HG03064 (cell line): ENCODE measurements at regions not wholly inside any gene's neighbourhood (a gene's known extent, or its start where the extent isn't known, plus 50 kb on each side); places are given as distances from the start of the nearest gene placed in this dataset.
"Not testable (repeated sequence)": the region's sequence is repeated elsewhere in the genome, so short reads cannot be mapped to it uniquely, and the experiment has no call there.

Experiments
- ATAC-seq: cut with Tn5 transposase; IDR thresholded peaks from one replicate; pipeline ENCODE4 v1.9.1; 2021; ENCODE audit warnings: low read depth; ENCODE audit not compliant: unreplicated experiment

DNA sequence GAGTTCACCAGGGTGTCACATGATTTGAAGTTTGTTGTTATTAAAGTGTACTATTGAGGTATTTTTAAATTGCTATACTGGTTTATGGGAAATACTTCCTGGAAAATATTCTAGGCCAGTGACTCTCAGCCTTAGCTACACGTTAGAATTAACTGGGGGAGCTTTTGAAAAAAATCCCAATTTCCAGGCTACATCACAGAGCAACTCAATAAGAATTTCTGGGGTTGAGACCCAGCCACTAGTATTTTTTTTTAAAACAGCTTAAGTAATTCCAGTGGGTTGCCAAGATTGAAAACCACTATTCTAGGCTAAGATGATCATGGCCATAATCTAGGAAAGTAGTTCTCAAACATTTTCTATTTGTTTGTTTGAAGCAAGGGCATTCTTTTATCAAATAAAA lies 142.9 kb upstream of the GRIA1 start:
- ATAC-seq = no peak

GRCh38 chr5:153350175-153350883 lies 140.1 kb upstream of the GRIA1 start:
- ATAC-seq = no peak

DNA sequence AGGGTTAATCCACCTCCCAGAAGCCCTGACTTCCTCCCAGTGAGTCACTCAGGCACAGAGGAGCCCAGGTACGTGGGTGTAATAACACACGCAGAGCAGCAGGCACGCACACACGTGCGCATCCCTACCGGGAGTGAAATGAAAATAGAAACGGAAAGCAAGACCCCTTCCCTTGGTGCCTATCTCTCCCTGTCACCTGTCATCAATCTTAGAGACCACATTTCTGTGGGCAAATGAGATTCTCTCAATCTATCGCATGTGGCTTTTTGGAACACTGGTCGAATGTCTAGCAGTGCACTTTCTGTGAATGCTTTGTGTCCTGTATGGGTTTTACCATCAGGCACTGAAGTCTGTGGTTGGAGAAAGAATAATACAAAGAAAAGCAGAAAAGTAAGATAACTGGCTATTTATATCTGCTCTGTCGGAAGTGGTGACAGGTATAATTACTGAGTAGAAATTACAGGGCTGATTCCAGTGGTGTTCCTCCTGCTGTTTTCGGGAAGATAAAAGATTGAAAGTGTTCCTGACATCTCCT lies 137.7 kb upstream of the GRIA1 start:
- peak; percentile 79 for ATAC-seq

- ATAC-seq = no peak
Observed at GRCh38 chr5:153357493-153358112, 132.9 kb upstream of the GRIA1 start.

DNA sequence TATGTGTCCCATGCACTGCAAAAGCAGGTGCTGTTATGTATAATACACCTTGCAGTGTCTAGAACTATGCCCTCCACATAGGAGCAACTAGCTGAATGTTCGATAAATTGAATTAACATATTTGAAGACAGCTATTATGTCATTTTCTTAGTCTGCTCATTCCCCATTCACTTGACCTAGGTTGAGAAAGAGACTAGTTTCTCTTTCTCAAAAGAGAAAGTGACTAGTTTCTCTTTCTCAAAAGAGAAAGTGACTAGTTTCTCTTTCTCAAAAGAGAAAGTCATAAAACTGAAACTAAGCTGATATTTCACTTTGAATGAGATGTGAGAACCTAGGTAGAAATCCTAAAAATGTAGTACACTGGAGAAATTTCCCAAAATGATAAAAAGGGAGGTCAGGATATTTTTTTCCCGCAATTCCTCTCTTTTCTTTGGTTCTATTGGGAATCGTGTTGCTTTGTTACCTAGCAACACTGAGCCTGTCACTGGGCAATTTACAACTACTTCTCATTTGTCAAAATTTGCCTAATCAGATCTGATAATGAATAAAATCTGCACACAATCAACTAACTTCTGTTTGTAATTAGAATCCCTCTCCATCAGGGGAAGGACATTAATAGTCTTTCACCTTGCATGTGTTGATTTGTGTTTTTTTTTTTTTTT lies 132.0 kb upstream of the GRIA1 start:
- peak; percentile 90 for ATAC-seq

DNA sequence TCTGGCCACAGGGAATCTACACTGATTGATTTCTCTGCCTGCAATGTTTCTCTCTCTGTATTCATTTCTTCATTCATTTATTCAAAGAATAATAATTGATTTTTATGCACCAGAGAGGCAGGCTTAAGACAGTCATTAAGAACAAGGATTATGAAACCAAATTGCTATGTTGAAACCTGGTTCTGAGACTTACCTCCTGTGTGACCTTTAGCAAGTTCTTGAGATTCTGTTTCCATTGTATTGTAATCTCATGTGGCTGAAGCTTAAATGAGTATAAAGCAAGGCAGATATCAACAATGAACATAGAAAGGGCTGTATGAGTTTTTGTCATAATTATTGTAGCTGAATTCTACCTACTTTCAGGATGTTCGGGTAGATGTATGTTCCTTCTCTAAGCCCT lies 129.6 kb upstream of the GRIA1 start:
- ATAC-seq = no peak

- ATAC-seq = no peak
Observed at GRCh38 chr5:153361735-153362409, 128.6 kb upstream of the GRIA1 start.

GRCh38 chr5:153365547-153365946 lies 124.9 kb upstream of the GRIA1 start:
- no peak for ATAC-seq

DNA sequence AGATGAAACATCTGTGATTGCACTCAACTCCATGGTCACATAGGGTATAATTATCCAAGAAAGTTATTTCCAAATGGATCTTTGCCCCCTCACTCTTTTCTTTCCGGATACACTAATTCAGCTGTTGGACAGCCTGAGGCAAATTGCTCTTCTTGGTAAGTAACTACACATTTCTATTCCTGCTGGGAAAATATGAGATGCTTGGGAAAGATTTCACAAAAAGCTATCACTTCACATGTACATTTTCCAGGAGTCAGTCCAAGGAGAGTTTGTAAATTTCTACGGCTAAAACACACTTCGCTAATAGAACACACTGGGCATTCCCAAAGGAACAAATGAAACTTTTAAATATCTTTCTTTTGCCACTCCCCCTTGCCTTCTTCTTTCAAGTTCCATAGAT lies 123.0 kb upstream of the GRIA1 start:
- no peak for ATAC-seq

DNA sequence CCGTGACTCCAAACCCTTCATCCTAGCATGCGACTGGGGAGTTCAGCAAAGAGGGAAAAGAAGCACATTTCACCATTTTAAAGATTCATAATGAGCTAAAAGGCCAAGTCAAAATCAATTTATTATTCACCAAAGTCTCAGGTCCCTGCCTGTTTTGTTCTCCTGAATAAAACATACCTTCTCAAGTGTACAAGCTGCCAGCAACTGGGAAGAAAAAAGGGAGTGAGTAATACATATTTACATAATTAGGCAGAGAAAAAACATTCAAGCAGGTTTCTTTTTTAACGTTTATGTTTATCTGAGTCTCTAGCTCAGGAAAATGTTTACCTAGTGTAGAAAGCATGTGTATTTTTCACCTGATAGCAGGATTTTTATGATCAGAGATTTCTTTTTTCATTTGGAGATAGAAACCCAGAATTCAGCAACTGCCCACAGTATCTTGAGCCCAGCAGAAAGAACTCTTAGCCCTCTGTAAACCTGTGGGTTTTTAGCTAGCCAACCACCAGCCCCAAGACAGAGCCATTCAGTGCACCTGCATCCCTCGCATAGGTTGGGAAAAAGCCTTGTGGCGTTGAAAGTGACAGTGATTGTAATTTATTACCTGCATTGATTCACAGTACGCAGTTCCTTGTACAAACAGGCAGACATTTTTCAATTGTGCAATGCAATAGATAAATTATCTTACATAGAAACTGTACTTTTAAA lies 117.9 kb upstream of the GRIA1 start:
- ATAC-seq = no peak

GRCh38 chr5:153373130-153373498 lies 117.4 kb upstream of the GRIA1 start:
- no peak for ATAC-seq

- ATAC-seq = not testable (repeated sequence)
Observed at GRCh38 chr5:153381630-153382029, 108.8 kb upstream of the GRIA1 start.

DNA sequence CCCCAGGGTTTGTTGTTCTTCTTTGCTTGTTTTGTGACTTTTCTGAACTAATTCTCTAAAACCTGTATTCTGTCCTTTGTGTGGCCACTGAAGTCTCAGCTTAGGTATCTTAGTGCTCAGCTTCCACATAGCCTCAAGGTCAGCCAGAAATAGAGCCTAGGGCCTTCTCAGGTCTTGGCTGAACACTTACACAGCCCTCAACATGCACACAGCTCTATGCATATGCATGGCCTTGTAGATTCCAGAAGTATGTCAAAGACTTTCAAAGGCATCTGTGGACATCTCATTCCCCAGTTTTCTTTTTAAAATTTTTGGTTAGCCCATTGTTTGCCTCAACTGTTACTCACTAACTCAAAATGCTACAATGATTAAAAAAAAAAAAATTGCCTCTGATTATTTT lies 99.9 kb upstream of the GRIA1 start:
- no peak for ATAC-seq

GRCh38 chr5:153399595-153399994 lies 90.9 kb upstream of the GRIA1 start:
- no peak for ATAC-seq

GRCh38 chr5:153400931-153401330 lies 89.5 kb upstream of the GRIA1 start:
- no peak for ATAC-seq

DNA sequence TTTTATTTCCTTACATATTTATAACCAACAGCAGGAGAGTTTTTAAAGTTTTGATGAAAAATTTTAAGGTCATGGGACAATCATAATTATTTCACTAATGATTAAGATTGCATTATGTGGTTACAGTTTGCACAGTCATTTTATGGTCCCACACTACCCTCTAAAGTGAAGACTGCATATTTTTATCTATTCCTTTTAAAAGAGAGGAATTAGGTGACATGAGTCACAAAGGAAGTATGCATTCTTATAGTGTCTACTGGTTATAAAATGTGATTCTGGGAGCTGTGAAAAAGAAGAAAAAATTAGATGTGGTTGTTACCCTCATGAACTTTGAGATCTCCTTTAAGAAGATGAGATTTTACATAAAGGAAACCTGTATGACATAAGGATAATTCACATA lies 87.9 kb upstream of the GRIA1 start:
- ATAC-seq = no peak

DNA sequence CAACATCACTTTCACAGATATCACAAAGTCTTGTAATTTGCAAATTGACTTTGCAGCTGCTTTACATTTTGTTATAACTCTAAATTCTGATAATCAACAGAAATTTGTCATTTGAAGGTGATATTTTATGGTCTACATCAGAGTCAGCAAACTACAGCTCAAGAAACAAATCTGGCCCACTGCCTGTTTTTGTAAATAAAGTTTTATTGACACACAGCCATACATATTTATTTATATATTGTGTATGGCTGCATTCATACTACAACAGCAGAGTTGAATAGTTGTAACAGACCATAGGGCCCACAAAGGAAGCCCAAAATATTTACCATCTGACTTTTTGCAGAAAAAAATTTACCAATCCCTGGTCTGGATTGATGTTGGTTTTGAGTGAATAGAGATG lies 87.0 kb upstream of the GRIA1 start:
- ATAC-seq = no peak

GRCh38 chr5:153404747-153405146 lies 85.7 kb upstream of the GRIA1 start:
- ATAC-seq = no peak

DNA sequence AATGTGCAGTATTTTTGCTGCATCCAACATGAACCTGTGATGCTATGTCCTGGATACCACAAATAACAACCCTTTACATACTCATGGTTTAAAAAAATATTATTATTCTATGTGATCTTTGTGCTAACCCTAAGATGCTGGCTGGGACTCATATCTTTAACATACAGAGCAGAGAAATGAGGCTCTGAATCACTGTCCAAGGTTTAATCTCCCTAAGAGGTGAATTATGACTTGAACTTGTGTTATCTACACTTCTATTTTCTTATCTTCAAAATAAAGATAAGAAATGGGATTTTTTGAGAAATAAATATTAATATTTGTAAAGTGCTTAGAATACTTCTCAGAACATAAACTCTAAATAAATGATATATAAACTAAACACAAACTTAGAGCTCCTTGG lies 68.8 kb upstream of the GRIA1 start:
- no peak for ATAC-seq

GRCh38 chr5:153425914-153426313 lies 64.6 kb upstream of the GRIA1 start:
- no peak for ATAC-seq
